HG02763 (cell line): ENCODE measurements at regions not wholly inside any gene's neighbourhood (a gene's known extent, or its start where the extent isn't known, plus 50 kb on each side); places are given as distances from the start of the nearest gene placed in this dataset.

Experiments
- ATAC-seq: cut with Tn5 transposase; IDR thresholded peaks from one replicate; pipeline ENCODE4 v1.9.1; 2021; ENCODE audit warnings: mild to moderate bottlenecking, moderate library complexity; ENCODE audit not compliant: unreplicated experiment

DNA sequence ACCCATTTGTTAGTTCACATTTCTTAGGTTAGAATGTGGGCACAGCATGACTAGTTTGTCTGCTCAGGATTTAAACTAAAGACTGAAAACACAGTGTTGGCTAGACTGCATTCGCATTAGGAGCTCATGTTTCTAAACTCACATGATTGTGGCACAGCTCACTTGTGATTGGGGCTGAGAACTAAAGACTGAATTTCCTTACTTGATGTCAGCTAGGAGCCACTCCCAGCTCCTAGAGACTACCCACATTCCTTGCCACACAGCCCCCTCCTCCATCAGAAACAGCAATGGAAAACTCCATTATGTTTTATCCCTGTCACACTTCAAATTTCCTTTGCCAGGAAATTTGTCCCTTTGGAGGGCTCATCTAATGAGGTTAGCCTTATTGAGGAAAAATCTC, 170.2 kb upstream of the NUDT6 start:
- no peak for ATAC-seq

DNA sequence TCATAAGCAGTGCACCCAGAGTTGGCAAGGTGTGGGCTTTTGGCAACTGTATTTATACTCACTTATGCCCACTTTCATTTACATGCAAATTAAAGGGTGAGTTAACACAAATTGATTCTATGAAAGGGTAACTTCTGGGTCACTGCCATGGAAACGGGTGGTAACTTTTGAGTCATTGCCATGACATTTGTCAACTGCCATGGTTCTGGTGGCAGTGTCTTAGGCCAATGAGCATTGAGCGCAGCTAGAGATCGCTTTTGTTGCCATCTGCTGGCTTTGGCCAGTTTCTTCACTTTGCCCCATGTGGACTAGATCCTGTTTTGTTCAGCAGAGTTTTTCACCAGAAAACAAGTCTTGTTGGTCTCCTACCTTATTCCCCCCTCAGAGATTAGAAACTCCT, 170.8 kb upstream of the NUDT6 start:
- no peak for ATAC-seq

DNA sequence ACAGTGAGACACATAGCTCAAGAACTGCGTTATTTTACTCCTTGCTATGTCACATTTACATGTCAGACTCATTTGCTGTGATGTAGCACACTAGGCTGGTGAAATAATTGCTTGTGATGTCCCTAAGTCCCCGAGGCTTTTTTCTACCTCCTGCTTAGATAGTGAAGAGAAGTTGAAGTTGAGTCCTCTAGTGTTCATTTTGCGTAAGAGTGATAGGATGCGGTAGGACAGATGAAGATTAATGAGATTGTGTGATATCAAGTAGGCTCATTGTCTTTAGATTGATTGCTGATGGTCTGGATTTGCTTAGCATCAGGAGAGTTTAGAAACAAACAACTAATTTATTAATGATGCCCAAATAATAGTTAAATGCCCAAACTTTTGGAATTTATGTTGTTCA, 173.6 kb upstream of the NUDT6 start:
- ATAC-seq = no peak

DNA sequence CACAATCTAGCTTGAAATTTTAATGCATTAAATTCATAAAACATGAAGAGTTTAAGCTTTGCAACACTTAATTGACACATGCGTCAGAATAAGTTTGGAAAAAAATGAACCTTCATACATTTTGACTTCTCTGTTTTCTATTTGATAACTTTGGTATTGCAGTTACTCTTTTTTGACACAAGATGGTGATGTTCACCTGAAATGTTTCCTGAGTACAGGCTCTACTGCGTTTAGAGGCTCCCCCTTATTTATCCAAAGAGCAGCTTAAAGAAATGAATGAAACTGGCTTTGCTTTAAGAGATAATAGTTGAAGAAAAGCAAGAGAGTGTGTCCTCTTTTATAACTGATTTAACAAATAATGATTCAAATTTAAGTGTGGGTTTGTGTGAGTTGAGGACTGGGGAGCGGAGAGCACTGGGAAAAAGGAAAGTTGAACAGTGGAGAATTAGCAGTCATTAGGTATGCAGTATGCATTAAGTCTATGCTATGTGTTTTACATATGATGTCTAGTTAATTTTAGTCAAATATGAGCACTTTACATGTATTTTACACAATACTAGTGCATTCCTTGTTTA, 180.6 kb upstream of the NUDT6 start:
- peak; percentile 72 for ATAC-seq

DNA sequence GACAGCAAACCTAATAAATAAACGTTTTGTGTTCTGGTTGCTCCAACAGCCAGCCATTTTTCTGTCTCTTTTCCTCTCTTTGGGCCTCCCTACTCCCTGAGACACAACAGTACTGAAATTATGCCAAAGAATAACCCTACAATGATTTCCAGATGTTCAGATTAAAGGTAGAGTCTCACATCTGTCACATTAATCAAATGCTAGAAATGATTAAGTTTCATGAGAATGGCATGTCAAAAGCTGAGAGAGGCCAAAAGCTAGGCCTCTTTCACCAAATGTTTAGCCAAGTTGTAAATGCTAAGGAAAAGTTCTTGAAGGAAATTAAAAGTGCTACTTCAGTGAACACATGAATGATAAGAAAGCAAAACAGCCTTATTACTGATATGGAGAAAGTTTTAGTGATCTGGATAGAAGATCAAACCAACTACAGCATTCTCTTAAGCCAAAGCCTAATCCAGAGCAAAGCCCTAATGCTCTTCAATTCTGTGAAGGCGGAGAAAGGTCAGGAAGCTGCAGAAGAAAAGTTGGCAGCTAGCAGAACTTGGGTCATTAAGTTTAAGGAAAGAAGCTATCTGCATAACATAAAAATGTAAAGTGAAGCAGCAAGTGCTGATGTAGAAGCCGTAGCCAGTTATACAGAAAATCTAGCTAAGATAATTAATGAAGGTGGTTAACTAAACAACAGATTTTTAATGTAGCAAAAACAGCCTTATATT, 182.1 kb upstream of the NUDT6 start:
- no peak for ATAC-seq

DNA sequence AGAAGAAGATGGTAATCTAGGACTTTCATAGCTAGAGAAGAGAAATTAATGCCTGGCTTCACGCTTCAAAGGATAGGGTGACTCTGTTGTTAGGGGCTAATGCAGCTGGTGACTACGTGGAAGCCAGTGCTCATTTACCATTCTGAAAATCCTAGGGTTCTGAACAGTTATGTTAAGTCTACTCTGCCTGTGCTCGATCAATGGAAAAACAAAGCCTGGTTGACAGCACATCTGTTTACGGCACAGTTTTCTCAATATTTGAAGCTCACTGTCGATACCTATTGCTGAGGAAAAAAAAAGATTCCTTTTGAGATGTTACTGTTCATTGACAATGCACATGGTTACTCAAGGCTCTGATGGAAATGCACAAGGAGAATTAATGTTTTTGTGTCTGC, 182.6 kb upstream of the NUDT6 start:
- no peak for ATAC-seq

DNA sequence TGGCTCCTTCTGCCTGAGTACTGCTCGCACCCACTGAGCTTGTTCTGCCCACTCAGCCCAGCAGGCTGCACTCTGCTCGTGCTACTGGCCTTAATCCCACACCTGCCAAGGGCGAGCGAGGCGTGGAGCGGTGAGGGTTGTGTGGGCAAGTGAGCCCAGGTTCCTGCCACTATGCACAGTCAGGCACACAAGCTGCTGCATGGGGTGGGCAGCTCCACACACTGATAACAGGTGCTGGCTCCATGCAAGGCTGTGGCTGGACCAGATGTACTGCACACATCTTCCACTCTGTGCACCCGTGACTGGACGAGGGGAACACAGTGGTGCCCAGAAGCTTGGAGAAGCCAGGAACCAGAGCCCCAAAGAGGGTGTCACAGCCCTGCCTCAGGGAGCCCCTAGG, 184.3 kb upstream of the NUDT6 start:
- ATAC-seq = no peak

DNA sequence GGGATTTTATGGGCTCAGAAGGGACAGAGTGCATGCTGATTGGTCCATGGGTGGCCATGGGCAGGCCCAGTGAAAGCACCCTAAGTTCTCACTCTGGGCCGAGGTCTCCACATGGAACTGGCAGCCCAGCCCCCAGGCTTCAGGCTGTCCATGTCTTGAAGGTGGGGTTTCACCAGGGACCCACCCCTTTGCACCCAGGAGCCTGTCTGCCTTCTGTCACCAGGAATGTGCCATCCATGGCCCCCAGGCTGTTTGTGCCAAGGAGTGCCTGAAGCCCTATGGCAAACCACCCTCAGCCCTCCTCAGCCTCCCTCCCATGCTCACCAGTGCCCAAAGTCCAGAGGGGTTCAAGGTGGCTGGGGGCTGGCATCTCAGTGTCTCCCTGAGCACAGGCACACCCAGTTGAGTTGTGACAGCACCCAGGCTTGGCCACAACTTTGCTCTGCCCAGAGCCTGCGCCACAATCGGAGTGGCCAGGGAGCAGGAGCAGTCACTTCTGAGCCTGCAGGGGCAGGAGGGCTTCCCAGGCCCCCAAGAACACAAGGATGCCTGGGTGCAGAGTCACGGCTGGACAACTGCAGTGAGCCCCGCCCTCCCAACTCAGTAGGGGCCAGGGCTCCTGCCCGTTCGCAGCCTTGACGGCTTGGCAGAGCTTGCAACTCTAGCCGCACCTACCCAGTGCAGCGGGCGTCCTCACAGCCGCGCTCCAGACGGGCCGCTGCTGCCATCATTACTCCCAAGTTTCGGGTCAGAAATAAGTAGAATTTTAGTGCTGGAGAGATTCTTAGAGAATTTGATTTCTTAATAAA, 185.3 kb upstream of the NUDT6 start:
- ATAC-seq = no peak

DNA sequence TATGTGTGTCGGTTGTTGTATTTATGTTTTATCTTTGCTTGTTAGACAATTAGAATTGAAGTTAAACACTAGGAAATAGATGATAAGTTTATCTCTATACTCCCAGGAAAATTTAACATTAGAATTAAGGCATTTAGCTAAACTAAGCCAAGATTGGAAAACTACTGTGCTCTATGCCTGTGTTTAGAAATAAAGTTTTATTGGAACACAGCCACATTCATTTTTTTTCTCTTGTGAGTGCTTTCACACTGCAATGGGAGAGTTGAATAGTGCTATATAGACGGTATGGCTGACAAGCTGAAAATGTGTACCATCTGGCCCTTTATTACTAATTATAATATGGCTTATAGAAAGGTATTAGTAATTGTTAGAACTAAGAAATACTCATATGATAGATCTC, 186.7 kb upstream of the NUDT6 start:
- ATAC-seq = no peak

DNA sequence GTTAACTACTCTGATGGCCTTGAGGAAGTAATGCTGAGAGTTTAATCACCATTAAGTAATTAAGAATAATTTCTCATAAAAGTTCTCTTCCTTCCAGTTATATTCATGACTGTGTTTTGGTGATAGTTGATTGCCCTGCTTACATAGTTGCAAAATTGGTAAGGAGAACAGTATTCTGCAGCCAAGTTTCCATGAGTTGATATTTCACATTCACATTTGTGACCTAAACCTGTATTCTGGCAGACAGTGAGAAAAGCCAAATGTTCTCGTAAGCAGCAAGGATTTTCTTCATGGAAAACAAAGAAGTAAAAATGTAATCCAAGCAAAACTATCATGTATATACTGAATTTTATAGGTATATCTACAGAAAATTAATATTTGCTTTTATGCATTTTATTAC, 187.8 kb upstream of the NUDT6 start:
- no peak for ATAC-seq

DNA sequence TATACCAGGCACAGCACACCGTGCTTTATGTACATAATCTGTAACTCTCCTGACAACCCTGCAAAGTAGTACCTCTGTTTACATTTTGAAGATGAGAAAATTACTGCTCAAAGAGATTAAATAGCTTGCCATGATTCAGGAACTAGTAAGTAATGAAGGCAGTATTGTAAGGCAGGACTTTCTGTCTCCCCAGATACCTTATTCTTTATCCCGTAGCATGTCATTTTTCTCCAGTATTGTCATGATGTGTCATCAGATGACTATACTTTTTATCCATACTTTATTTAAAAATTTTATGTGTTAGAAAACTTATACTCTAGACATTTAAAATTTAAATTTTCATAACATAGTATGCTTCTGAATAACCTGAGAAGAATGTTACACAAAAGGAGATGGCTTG, 188.3 kb upstream of the NUDT6 start:
- no peak for ATAC-seq

DNA sequence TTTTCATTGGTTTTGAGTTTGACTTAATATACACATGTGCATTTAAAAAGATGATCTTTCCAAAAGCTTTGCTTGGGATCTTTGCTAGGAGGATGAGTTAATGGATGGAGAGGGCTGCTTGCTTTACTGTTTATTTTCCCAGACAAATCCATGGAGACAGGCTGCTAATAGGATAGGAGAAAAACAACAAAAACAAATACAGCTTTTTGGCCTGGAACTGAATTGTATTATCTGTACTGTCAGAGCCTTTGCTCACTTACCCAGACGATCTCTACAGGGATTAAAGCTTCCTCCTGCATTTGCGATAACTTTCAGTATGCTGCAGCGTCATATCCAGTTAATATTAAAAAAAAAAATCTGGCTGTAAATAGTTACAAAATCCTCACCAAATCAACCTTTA, 190.8 kb upstream of the NUDT6 start:
- ATAC-seq = no peak

DNA sequence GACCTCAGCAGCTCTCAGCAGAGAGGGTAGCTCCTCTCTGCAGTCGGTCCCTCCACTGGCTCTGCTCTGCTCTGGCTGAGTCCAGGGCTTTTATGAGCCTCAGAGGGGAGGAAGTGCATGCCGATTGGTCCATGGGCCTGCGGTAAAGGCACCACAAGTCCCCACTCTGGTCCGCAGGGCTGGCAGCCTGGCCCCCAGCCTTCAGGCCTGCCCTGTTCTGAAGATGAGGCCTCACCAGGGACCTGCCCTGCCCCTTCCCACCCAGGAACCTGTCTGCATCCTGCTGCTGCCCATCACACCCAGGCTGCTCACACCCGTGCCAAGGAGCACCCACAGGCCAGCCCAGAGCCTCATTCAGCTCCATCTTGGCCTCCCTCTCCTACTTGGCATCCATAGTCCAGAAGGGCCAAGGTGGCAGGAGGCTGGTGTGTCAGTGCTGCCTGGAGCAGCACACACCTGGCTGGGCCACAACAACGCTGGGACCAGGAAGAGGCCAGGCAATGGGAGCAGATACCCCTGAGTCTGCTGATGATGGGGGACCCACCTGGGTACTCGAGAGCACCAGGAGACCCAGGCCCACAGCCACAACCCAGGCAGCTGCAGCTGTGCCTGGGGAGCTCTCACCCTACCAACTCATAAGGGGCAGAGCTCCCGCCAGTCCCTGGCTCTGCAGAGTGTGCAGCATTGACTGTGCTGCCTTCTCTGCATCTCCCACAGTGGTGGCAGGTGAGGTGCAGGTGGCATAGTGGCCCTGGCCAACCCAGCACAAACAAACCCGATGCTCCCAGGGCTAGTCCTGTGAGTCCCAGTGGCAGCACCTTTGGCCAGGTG, 191.9 kb upstream of the NUDT6 start:
- no peak for ATAC-seq

DNA sequence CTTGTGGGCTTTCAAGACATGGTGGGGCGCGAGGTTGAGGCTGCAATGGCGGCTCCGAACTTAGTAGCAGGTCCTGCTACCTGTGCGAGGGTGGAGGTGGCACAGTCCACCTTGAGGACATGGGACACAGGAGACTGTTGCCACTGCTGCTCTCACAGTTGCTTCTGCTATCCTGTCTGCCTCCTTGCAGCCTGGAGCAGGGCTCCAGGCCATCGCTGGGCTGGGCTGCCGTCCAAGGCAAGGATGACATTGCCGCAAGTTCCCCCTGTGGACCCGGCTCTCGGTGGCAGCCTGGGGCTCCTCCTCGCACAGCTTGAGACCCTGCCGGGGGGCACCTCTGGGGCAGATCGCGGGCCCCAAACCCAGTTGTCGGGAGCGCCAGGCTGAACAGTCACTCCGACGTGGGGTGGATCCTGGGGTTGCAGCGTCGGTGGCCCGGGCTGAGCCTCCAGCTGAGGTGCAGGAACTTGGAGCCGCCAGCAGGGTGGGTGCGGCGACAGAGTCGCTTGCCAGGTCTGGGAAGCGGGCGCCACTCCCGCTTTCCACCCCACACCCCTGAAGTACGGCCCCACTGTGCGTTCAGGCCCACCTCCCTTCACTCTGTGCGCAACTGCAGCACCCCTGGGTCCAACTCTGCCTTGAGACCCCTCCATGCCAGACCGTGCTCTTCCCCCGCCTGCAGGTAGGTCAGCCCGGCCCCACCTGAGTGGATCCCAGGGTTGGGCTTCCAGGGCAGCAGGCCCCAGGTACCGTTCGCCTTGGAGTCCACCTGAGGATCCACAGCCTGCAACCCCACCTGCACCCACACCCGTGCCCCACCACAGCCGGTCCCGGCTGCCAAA, 192.7 kb upstream of the NUDT6 start:
- ATAC-seq = no peak

DNA sequence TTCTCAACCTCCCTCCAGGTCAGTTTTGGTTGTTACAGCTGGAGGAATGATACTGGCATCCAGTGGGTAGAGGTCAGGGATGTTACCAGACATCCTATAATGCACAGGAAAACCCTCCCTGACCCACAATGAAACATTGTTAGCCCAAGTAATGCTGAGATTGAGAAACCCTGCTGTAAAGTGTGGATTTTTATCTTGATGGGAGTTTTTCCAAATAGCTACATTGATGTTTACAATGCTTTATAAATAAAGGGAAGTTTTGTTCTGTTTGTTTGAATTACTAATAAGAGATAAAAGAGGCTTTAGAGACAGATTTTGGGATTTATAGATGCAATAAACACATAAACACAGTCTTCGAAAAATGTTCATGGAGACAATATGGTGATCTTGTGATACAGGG, 194.0 kb upstream of the NUDT6 start:
- ATAC-seq = no peak

DNA sequence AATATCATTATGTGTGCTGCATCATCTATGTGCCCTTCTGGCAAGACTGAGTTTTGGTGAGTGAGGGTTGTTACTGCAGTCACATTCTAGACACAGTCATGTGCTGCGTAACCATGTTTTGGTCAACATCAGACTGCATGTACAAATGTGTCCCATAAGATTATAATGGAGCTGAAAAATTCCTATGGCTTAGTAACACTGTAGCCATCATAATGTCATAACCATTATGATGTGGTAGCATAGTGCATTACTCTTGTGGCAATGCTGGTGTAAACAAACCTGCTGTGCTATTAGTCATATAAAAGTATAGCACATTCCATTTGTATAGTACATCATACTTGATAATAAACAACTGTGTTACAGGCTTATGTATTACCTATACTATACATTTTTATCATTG, 198.1 kb upstream of the NUDT6 start:
- no peak for ATAC-seq

DNA sequence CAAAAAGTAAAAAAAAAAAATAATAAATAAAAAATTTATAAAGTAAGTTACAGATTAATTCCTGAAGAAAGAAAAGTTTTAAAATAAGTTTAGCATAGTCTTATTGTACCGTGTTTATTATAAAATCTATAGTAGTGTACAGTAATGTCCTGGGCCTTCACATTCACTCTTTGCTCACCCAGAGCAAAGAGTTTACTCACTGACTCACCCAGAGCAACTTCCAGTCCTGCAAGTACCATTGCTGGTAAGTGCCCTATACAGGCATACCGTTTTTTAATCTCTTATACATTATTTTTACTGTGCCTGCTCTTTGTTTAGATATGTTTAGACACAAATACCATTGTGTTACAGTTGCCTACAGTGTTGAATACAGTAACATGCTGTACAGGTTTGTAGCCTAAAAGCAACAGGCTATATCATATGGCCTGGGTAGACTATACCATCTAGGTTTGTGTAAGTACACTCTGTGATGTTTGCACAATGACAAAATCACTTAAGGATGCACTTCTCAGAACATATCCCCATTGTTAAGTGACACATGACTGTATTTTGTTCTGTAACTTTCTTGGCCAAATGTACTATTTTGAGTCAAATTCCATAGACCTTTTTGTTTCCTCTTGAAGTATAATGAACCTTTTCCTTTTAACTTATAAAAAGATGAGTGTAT, 199.0 kb upstream of the NUDT6 start:
- no peak for ATAC-seq

DNA sequence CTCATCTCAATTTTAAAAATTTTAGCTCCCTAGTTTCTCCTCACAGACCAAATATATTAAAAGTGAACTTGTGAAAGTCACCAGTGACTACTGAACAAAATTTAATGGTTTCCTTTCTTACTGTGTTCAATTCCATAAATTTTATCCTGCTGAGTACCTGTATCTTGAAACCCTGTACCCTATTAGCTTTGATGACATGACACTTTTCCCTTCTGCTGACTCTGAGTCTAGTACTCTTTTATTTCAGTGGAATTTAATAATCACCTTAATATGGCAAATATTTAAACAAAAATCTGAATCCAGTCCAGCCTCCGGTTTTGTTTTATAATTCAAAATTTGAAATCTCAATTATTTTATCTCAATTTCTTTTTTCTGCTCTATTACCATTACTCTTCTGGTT, 203.1 kb upstream of the NUDT6 start:
- no peak for ATAC-seq

DNA sequence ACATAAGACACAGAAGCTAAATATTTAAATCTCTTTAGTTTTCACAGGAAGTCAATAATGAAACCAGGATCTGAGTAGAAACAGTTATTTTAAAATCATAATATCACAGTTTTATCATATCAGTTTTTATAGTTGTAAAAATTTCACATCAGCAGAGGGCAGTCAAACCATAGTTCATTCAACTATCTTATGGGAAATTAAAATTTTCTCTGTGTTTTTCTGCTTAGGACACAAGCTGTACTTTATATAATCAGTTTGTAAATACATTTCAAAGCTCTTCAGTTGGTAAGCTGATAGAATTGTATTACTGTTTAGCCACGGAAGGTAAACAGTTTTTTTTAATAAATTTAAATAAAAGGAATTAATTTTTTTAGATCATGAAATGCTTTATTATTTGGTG, 204.8 kb upstream of the NUDT6 start:
- ATAC-seq = no peak

DNA sequence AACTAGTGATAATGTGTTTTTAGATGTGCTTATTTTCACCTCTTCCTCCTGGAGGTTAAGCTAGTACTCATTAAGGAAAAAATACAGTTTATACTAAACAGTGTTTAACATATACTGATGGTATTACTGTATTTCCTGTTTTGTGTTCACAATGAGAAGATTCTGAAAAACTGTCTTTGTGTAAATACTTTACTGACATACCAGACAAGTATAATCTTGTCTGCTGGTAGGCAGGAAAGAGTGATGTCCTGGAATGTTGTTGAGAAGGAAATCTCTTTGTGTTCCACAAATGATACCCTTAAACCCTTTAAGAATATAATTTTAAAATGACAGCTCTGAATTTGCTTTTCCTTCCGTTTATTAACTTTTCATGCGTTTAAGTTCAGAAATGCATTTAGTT, 205.5 kb upstream of the NUDT6 start:
- ATAC-seq = no peak
